ENCODE measurements at regions not wholly inside any gene's neighbourhood (a gene's known extent, or its start where the extent isn't known, plus 50 kb on each side); places are given as distances from the start of the nearest gene placed in this dataset.

GRCh38 chr3:154990543-154990942 lies 89.6 kb upstream of the MME start:
- Mint-ChIP-seq H3K4me3 (no peak overlapping the region), H3K36me3 (ENCODE audit: low read depth) (no peaks in the 10 kb centered on the region), H3K27ac (no peak overlapping the region), H3K4me1 (no peaks in the 10 kb centered on the region), H3K27me3 (no peaks in the 10 kb centered on the region), H3K9me3 (no peaks in the 10 kb centered on the region)
- no peak for TF ChIP-seq CTCF (IDR thresholded peaks at IDR 0.05)
- intact Hi-C loops (cut with micrococcal nuclease): no loop called here
- no peak for DNase-seq
- no peak for ATAC-seq (ENCODE audit: low read depth)
- ChIA-PET CTCF (no interaction called here), POLR2A (no interaction called here)

- Mint-ChIP-seq H3K27me3 (no peaks in the 10 kb centered on the region), H3K4me1 (no peaks in the 10 kb centered on the region), H3K9me3 (no peaks in the 10 kb centered on the region), H3K36me3 (ENCODE audit: low read depth) (no peaks in the 10 kb centered on the region), H3K4me3 (no peak overlapping the region), H3K27ac (no peak overlapping the region)
- TF ChIP-seq CTCF (IDR thresholded peaks at IDR 0.05): no peak
- ATAC-seq (ENCODE audit: low read depth) (no peak), DNase-seq (no peak)
- CTCF ChIA-PET: interaction anchor here (0.6 kb wide), 1 partner anchor 799 kb away, joined by 3 read pairs; no protein-coding TSS in a partner anchor
- POLR2A ChIA-PET: no interaction called here
- intact Hi-C loops (cut with micrococcal nuclease): no loop called here
These were observed 92.3 kb upstream of the MME start for GRCh38 chr3:154987846-154988245.

- no peaks in the 10 kb centered on the region for H3K27me3 Mint-ChIP-seq
- H3K4me3 Mint-ChIP-seq: no peak overlapping the region
- no peak overlapping the region for H3K27ac Mint-ChIP-seq
- no peak for DNase-seq
- no peaks in the 10 kb centered on the region for H3K36me3 Mint-ChIP-seq (ENCODE audit: low read depth)
- ATAC-seq (ENCODE audit: low read depth): no peak
- intact Hi-C loops (cut with micrococcal nuclease): no loop called here
- CTCF ChIA-PET: no interaction called here
- POLR2A ChIA-PET: no interaction called here
- no peak for TF ChIP-seq CTCF (IDR thresholded peaks at IDR 0.05)
- no peaks in the 10 kb centered on the region for H3K4me1 Mint-ChIP-seq
- H3K9me3 Mint-ChIP-seq: no peaks in the 10 kb centered on the region
These were observed 98.5 kb upstream of the MME start for GRCh38 chr3:154981664-154982063.

- H3K27ac Mint-ChIP-seq: no peak overlapping the region
- H3K27me3 Mint-ChIP-seq: no peaks in the 10 kb centered on the region
- intact Hi-C loops (cut with micrococcal nuclease): no loop called here
- ChIA-PET CTCF (no interaction called here), POLR2A (no interaction called here)
- ATAC-seq (ENCODE audit: low read depth) (no peak), DNase-seq (no peak)
- H3K4me1 Mint-ChIP-seq: no peaks in the 10 kb centered on the region
- no peaks in the 10 kb centered on the region for H3K9me3 Mint-ChIP-seq
- H3K36me3 Mint-ChIP-seq (ENCODE audit: low read depth): no peaks in the 10 kb centered on the region
- no peak overlapping the region for H3K4me3 Mint-ChIP-seq
- TF ChIP-seq CTCF (IDR thresholded peaks at IDR 0.05): no peak
These were observed 98.9 kb upstream of the MME start for GRCh38 chr3:154981201-154981600.

GRCh38 chr3:154979331-154979730 lies 100.8 kb upstream of the MME start:
- Mint-ChIP-seq H3K4me1 (no peaks in the 10 kb centered on the region), H3K27ac (no peak overlapping the region), H3K9me3 (no peaks in the 10 kb centered on the region), H3K36me3 (ENCODE audit: low read depth) (no peaks in the 10 kb centered on the region), H3K4me3 (no peak overlapping the region), H3K27me3 (no peaks in the 10 kb centered on the region)
- no peak for TF ChIP-seq CTCF (IDR thresholded peaks at IDR 0.05)
- intact Hi-C loops (cut with micrococcal nuclease): no loop called here
- ChIA-PET CTCF (no interaction called here), POLR2A (no interaction called here)
- ATAC-seq (ENCODE audit: low read depth): no peak
- no peak for DNase-seq

Data from activated B cell treated with CpG ODN at 0.5 μM for 24 hours (primary cell).